ENCODE measurements at regions not wholly inside any gene's neighbourhood (a gene's known extent, or its start where the extent isn't known, plus 50 kb on each side); places are given as distances from the start of the nearest gene placed in this dataset.

DNA sequence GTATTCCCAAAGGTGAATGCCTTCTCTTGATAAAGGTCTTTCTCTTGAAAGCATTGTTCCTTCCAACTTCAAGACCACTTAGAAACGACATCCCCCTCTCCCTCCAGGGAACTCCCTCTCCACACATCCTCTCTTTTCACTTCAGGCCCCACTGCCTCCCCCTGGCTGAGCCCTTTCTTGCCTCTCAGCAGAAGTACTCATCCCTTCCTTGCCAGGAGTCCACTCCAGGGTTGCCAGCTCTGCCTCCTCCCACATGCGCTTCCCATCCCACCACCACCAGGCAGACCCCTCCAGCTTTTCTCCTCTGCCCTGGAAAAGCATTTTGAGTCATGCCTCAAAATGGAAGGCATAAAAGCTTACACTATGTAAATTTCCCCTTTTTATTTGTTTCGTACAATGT, 126.3 kb upstream of the SALL3 start:
- no peak for DNase-seq

DNA sequence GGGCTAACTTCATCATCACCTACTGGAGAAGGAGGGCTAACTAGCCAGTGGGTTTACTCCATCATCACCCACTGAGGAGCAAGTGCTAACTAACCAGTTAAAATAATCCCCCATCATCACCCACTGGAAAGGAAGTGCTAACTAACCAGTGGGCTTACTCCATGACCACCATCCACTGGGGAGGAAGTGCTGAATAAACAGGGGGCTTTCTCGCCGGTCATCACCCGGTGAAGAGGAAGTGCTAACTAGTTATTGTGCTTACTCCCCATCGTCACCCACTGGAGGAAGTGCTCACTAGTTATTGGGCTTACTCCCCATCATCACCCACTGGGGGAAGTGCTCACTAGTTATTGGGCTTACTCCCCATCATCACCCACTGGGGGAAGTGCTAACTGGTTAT, 124.4 kb upstream of the SALL3 start:
- DNase-seq, result no peak

DNA sequence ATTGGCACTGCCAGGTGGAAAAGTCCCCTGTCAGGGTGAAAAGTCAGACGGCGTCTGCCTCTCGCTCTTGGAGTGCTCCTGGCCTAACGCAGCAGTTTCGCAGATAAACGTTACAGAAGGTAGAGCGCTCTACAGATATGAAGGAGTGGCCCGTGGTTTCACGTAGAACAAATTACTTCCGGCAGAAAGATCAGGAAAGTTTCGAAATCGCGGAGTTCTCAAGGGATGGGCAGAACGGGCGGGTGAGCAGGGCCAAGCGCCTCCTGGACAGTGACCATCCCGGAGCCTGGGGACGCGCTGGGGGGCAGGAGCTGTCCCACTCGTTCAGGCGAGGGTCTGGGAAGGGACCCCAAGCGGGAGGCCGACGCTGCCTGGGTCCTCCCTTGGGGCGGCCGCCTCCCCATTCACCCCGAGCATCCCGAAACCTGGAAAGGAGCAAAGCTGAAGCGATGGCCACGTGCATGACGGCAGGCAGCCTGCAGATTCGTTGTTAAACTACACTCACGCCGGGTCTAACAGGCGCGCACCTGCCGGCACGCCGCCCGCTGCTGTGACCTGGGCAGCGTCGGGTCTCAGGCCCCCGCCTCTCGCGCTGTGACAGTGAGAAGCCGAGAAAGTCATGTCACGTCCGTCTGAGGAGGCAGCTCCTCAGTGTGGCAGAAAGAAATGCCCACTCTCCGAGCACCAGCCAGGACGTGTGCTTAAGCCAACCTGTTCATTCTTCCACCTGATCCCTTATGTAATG, 122.9 kb upstream of the SALL3 start:
- no peak for DNase-seq

DNA sequence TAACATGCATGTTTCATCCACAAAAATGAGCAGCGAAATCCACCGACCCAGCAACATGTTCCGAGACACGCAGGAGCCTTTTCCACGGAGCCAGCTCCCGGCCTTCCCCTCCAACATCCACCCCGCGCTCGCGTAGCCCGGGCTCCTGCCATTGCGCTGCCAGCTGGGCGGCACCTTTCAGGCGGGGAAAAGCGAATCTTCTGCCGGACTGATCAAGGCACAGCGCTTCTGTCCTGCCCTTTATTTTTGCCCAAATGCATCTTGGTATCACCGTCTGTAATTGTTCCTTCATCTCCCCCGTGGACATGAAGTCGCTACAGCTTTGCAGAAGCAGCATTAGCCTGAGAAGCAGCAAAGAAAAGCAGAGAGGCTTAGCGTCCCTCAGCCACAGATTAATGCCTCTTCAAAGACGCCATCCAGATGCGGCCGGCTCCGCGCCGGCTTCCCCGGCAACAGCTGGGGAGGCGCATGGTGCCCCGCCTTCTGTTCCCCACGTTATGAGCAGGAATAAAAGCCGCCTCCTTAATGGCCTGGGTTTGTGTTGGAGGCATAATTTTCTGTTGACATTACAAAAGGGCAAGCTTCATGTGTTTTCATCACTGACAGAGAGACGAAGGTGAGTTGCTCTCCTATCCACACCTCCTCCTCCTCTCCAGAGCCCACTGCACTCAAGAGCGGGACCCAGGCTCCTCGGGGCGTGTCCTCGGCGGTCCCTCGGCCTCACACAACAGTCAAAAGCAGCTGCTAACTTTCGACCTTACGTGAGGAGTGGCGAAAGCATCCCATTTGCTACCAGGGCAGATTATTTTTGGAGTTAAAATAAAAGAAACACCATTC, 122.1 kb upstream of the SALL3 start:
- no peak for DNase-seq

- no peak for DNase-seq
Measured at GRCh38 chr18:78859686-78860085, 119.9 kb upstream of the SALL3 start.

GRCh38 chr18:78860117-78860516, 119.5 kb upstream of the SALL3 start:
- DNase-seq, result no peak

DNA sequence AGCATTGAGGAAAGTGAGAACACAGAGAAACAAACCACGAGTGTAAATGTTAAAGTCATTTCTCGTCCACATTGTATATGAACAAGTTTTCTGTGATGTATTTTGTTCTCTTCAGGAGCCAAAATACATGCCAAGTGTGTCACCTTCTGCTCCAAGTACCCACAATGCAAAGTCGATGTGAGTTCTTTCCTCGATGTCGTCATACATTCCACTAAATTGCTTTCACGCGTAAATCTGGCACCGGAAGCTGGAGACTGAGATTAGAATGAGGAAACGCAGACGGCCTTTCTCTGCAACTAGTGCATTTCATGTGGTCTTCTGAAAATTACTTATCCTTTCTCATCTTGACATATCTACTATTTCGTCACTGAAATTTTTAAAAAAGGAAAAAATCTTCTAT, 118.5 kb upstream of the SALL3 start:
- DNase-seq, result no peak

- no peak for DNase-seq
Measured at GRCh38 chr18:78861706-78862105, 117.9 kb upstream of the SALL3 start.

DNA sequence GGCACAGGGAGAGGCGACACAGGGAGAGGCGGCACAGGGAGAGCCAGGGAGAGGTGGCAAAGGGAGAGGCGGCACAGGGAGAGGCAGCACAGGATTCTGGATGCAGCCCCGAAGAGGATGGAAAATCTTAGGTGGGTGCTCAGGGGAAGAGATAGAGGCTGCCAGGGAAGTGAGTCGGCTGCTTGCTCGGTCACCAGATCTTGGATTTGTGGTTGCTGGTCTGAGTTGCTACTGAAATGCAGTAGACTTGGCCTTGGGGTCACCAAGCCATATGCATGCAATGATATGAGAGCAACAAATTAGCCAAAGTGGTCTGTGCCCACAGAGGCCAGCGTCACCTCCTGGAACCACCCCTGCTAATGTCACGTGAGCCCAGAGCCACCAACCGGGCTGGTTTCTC, 117.2 kb upstream of the SALL3 start:
- DNase-seq, result no peak

- DNase-seq, result no peak
Measured at GRCh38 chr18:78865056-78865598, 114.5 kb upstream of the SALL3 start.

- no peak for DNase-seq
Measured at GRCh38 chr18:78865771-78866310, 113.8 kb upstream of the SALL3 start.

GRCh38 chr18:78867131-78867530, 112.5 kb upstream of the SALL3 start:
- no peak for DNase-seq

GRCh38 chr18:78868330-78869316, 111.0 kb upstream of the SALL3 start:
- DNase-seq, result no peak

DNA sequence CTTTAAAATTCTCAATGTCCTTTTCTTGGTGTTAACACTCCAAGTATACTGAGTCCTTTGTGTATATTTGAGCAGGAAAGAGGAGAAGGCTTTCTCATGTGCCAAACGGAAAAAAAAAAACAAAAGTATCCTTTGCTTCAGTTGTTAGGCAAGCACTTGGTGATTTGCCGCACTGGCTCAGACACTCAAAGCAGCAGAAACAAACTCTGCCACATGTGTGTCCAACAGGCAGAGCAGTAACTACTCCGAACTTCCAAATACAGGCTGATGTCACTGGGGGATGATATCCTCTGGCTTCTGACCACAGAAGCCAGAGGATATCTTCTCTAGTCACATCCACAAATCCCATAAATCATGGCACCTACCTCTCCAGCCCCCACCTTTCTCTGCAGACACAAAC, 108.0 kb upstream of the SALL3 start:
- DNase-seq, result no peak

DNA sequence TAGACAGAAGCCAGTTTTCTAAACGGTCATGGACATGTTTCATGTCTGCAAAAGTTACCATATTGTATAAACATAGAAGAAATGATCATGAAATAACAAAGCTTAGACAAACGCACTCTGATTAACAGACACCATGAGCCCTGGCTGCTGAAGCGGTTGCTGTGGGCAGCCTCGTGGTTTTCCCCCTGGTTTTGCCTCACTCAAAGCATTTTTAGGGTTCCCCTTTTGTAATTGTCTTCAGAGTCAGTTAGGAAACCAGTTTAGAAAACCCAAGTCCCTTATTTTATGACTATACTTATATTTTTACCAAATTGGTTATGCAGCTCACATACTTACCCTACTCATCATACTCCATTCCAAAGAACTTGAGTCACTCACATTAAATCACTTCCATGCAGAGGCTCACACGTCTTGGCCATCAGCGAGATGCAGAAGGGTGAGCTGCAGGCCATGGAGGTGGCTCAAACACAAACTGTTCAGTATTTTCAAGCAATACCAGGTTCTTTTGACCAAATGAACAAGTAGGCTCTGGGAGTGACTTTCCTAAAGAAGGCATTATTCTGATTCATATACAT, 105.6 kb upstream of the SALL3 start:
- DNase-seq, result no peak

GRCh38 chr18:78875016-78875777, 104.4 kb upstream of the SALL3 start:
- peak; percentile 41 for DNase-seq

DNA sequence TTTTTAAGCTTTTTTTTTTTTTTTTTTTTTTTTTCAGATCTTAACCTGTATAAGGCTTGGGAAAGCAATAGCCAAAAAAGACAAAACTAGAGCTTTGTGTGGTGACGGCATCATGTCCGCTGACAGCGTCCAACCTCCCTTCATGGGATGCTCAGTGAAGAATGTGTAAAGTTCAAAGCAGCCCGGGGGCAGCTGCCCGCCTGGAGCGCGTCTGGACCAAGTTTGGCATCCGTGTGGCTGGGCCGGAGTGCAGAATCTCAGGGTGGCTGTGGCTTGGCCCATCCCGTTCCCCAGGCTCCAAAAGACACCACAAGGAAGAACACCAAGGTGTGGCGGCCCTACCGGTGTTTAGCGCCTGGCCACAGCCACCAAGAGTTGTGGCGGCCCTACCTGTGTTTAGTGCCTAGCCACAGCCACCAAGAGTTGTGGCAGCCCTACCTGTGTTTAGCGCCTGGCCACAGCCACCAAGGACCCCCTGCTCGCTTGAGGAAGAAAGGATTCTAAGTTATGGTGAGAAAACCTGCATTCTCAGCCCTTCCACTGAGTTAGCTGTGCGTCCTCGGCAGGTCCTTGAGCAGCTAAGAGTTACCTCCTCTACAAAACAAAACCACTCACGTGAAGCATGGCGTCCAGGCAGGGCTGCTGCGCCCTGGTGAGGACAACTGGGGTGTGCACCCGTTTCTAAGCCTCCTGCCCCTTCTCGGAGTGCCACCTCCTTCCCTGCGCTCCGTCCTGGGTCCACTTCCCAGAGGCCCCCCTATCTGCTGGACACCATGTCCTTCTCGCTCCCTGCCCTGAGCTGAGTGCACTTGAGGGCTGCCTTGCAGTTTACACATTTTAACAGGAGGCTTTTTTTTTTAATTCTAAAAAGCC, 103.6 kb upstream of the SALL3 start:
- no peak for DNase-seq

- DNase-seq, result no peak
Measured at GRCh38 chr18:78876868-78877267, 102.8 kb upstream of the SALL3 start.

DNA sequence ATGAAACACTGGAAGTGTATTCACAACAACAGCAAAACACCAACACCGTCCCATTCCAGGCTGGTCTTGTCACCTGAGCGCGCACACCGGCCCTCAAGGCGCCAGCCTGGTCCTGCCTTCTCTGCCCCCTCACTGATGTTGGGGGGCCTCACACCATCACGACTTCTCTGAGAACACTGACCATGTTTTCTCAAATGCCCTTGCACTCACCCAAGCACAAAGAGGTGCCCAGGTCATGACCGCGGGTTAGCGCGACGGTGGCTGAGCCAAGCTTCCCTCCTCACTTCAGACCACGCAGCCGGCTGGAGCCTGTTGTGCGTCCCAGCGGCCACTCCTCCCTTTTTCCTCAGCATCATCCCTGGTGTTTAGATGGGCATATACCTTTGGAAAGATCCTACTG, 101.3 kb upstream of the SALL3 start:
- no peak for DNase-seq
